HepG2 (cell line): ENCODE measurements at regions not wholly inside any gene's neighbourhood (a gene's known extent, or its start where the extent isn't known, plus 50 kb on each side); places are given as distances from the start of the nearest gene placed in this dataset.

Experiments
- ATAC-seq: fragments of 200-7000 bp; cut with Tn5 transposase; 3 replicates; pipeline ENCODE4 v1.9.1; 2020; ENCODE audit warnings: mild to moderate bottlenecking, moderate library complexity
- BruUV-seq: library from RNA; stranded (reverse); fragments of 400-500 nt; replicated peaks from 2 replicates; lab custom pipeline; 2021; lab: Mats Ljungman, UMichigan
- CTCF ChIA-PET: fragments of 300-600 bp; formaldehyde crosslinking; extraction: SDS; loops from one replicate; lab custom pipeline; 2021; ENCODE audit warnings: low total read pairs, inconsistent platforms, low intra/inter-chr PET ratio; lab: Yijun Ruan, JAX
- POLR2A ChIA-PET: fragments of 350-600 bp; sonication (Branson Sonifier 250); formaldehyde crosslinking; loops from one replicate; lab custom pipeline; 2020; ENCODE audit warnings: antibody characterized with exemption, inconsistent platforms; lab: Yijun Ruan, JAX
- DNase-seq: peaks from one replicate; pipeline ENCODE4 v3.0.0-alpha.2; 2015; ENCODE audit warnings: low spot score
- FAIRE-seq: peaks from 3 replicates; lab custom pipeline; 2011; peaks lifted over from hg19 to GRCh38; lab: Jason Lieb, UNC
- H2AFZ ChIP-seq: one replicate; pipeline ENCODE4 v1.6.1; 2011; ENCODE audit warnings: low read length, inconsistent platforms
- H3K27ac ChIP-seq: fragments of 300-600 bp; 3 replicates; pipeline ENCODE4 v1.8.0; 2011; ENCODE audit warnings: mixed run types, mild to moderate bottlenecking, mixed read lengths, low read length, inconsistent platforms; ENCODE audit not compliant: insufficient read depth; ENCODE audit errors: extremely low read length
- H3K27me3 ChIP-seq, 2 experiments: fragments of 200-600 bp in 1 of 2; 2 replicates in 1 of 2; 3 replicates in 1 of 2; pipeline versions ENCODE4 v1.6.0 to v1.8.0; 2011; ENCODE audit warnings: low read length in 2 of 2, mild to moderate bottlenecking in 2 of 2, moderate library complexity in 2 of 2, inconsistent platforms in 1 of 2; ENCODE audit not compliant: insufficient read depth in 2 of 2, control insufficient read depth in 1 of 2
- H3K36me3 ChIP-seq, 2 experiments: fragments of 200-600 bp in 1 of 2; replicated peaks in 1 of 2; 2 replicates in 1 of 2; 3 replicates in 1 of 2; pipeline versions ENCODE4 v1.5.1 to v1.8.0; 2011; ENCODE audit warnings: low read length in 2 of 2, inconsistent platforms in 1 of 2; ENCODE audit not compliant: insufficient read depth in 2 of 2, control insufficient read depth in 1 of 2
- H3K4me1 ChIP-seq: 2 replicates; pipeline ENCODE4 v1.5.1; 2012; ENCODE audit warnings: low read length, inconsistent platforms; ENCODE audit not compliant: insufficient read depth
- H3K4me2 ChIP-seq: 2 replicates; pipeline ENCODE4 v1.6.0; 2011; ENCODE audit warnings: low read depth, low read length, inconsistent platforms
- H3K4me3 ChIP-seq, 3 experiments: fragments of 200-600 bp in 1 of 3; sonication (generic), shearing (Covaris generic) in 1 of 3; replicated peaks in 1 of 3; 2 replicates each; pipeline ENCODE4 v1.5.1; 2011 to 2016; ENCODE audit warnings: low read length in 3 of 3, inconsistent platforms in 2 of 3, low read depth in 2 of 3, mild to moderate bottlenecking in 2 of 3, control low read depth in 1 of 3, mixed read lengths in 1 of 3; ENCODE audit not compliant: insufficient read depth in 1 of 3
- H3K79me2 ChIP-seq: one replicate; pipeline ENCODE4 v1.6.1; 2011; ENCODE audit warnings: low read length, inconsistent platforms; ENCODE audit not compliant: insufficient read depth
- H3K9ac ChIP-seq: 2 replicates; pipeline ENCODE4 v1.6.0; 2011; ENCODE audit warnings: mild to moderate bottlenecking, low read depth, low read length, inconsistent platforms; ENCODE audit not compliant: insufficient read depth
- H3K9me3 ChIP-seq: 2 replicates; pipeline ENCODE4 v1.5.1; 2012; ENCODE audit warnings: mild to moderate bottlenecking, low read length
- H4K20me1 ChIP-seq: 2 replicates; pipeline ENCODE4 v1.6.0; 2011; ENCODE audit warnings: inconsistent platforms, mild to moderate bottlenecking, low read length, moderate library complexity; ENCODE audit not compliant: insufficient read depth
- E2F1 ChIP-seq: sonication (generic); formaldehyde crosslinking; IDR thresholded peaks from 2 replicates; pipeline ENCODE4 v1.5.0; 2020; ENCODE audit warnings: missing genetic modification reagents
- NCOA2 ChIP-seq: sonication (generic); formaldehyde crosslinking; IDR thresholded peaks from 2 replicates; pipeline ENCODE4 v1.8.0; 2022; ENCODE audit warnings: inconsistent platforms
- ZMYM3 ChIP-seq: sonication (generic); formaldehyde crosslinking; IDR thresholded peaks from 2 replicates; pipeline ENCODE4 v1.5.1; 2020; ENCODE audit warnings: mild to moderate bottlenecking, missing genetic modification reagents
- ZMYM4 ChIP-seq: sonication (generic); formaldehyde crosslinking; IDR thresholded peaks from 2 replicates; pipeline ENCODE4 v1.8.1; 2023; ENCODE audit warnings: mild to moderate bottlenecking, missing genetic modification reagents
- ZNF230 ChIP-seq: sonication (generic); formaldehyde crosslinking; IDR thresholded peaks from 2 replicates; pipeline ENCODE4 v1.4.0; 2020; ENCODE audit warnings: mild to moderate bottlenecking, missing genetic modification reagents
- ZNF639 ChIP-seq: conservative IDR thresholded peaks from 2 replicates; pipeline ENCODE4 v1.6.1; 2018; ENCODE audit warnings: missing genetic modification reagents
- ZNF691 ChIP-seq: sonication (generic); formaldehyde crosslinking; IDR thresholded peaks from 2 replicates; pipeline ENCODE4 v1.4.0; 2020; ENCODE audit warnings: missing genetic modification reagents, low read depth, mild to moderate bottlenecking, borderline replicate concordance
- WGBS: methylation state at CpG from one replicate; pipeline ENCODE4 v1.1.6; 2017; ENCODE audit warnings: low lambda C conversion rate; 5-methylcytosine and 5-hydroxymethylcytosine counted together
- in situ Hi-C: cut with HindIII; loops from 2 replicates; pipeline ENCODE4 v1.10.0; 2017; ENCODE audit warnings: low pct_unique_long_range_greater_than_20kb; ENCODE audit not compliant: extremely low pct_ligation_motif_present
- intact Hi-C: fragments of 100-400 bp; cut with micrococcal nuclease; formaldehyde crosslinking; loops from one replicate; pipeline ENCODE4 v1.10.0; 2022; ENCODE audit not compliant: unreplicated experiment

GRCh38 chr14:66249544-66249943, 236.6 kb upstream of the CCDC196 start (continued):
- TF ChIP-seq ZMYM3 (CRISPR knock-in tag) = no peak
- no peak for TF ChIP-seq ZNF230 (CRISPR knock-in tag)

- Histone ChIP-seq H3K36me3 (no peaks in the 10 kb centered on the region), H3K9ac (no peak overlapping the region), H3K79me2 (no peaks in the 10 kb centered on the region), H3K9me3 (no peaks in the 10 kb centered on the region), H2AFZ (no peak overlapping the region), H3K4me2 (no peak overlapping the region), H3K4me3 (no peak overlapping the region), H3K4me1 (no peaks in the 10 kb centered on the region), H4K20me1 (no peaks in the 10 kb centered on the region), H3K27me3 (no peaks in the 10 kb centered on the region), H3K27ac (no peak overlapping the region)
- BruUV-seq = no TSS peak
- ATAC-seq (no peak), FAIRE-seq (no peak), DNase-seq (no peak)
- 70% methylated on average over 3 of the region's 3 CpGs for WGBS
- POLR2A ChIA-PET = no interaction called here
- CTCF ChIA-PET = no interaction called here
- intact Hi-C loops (no loop called here), in situ Hi-C loops (no loop called here)
- no peak for TF ChIP-seq ZNF691 (CRISPR knock-in tag)
Measured at GRCh38 chr14:66254038-66254437, 232.1 kb upstream of the CCDC196 start.

- intact Hi-C loops (no loop called here), in situ Hi-C loops (no loop called here)
- no peaks in the 10 kb centered on the region for H3K79me2 ChIP-seq
- H4K20me1 ChIP-seq = no peaks in the 10 kb centered on the region
- H3K4me2 ChIP-seq = no peak overlapping the region
- H3K36me3 ChIP-seq = no peaks in the 10 kb centered on the region
- CTCF ChIA-PET = no interaction called here
- H3K9ac ChIP-seq = no peak overlapping the region
- no peak for ATAC-seq
- BruUV-seq = no TSS peak
- 100% methylated on average over 1 of the region's 1 CpG for WGBS
- no peaks in the 10 kb centered on the region for H3K4me1 ChIP-seq
- no peaks in the 10 kb centered on the region for H3K9me3 ChIP-seq
- TF ChIP-seq E2F1 (no peak), ZMYM4 (CRISPR knock-in tag) (no peak), NCOA2 (CRISPR knock-in tag) (no peak), ZNF639 (CRISPR knock-in tag) (no peak)
- POLR2A ChIA-PET = no interaction called here
- H2AFZ ChIP-seq = no peak overlapping the region
- FAIRE-seq = no peak
- H3K27ac ChIP-seq = no peak overlapping the region
- DNase-seq = no peak
- no peak overlapping the region for H3K4me3 ChIP-seq
- H3K27me3 ChIP-seq = no peaks in the 10 kb centered on the region
Measured at GRCh38 chr14:66268802-66269334, 217.3 kb upstream of the CCDC196 start.
